Activated naive CD8-positive, alpha-beta T cell treated with anti-CD3 and anti-CD28 coated beads for 36 hours (primary cell): ENCODE measurements at regions not wholly inside any gene's neighbourhood (a gene's known extent, or its start where the extent isn't known, plus 50 kb on each side); places are given as distances from the start of the nearest gene placed in this dataset.

Experiments
- DNase-seq: peaks from one replicate; pipeline ENCODE4 v3.0.0; 2021
- H3K27ac Mint-ChIP-seq: one replicate; pipeline ENCODE4 v1.8.0; 2022; ENCODE audit warnings: mild to moderate bottlenecking, moderate library complexity, mixed read lengths
- H3K27me3 Mint-ChIP-seq: one replicate; pipeline ENCODE4 v1.8.0; 2022; ENCODE audit warnings: mild to moderate bottlenecking, mixed read lengths
- H3K36me3 Mint-ChIP-seq: one replicate; pipeline ENCODE4 v1.8.0; 2021; ENCODE audit warnings: mild to moderate bottlenecking, mixed read lengths
- H3K4me1 Mint-ChIP-seq: one replicate; pipeline ENCODE4 v1.8.0; 2021; ENCODE audit warnings: mixed read lengths
- H3K4me3 Mint-ChIP-seq: one replicate; pipeline ENCODE4 v1.8.0; 2022; ENCODE audit warnings: mild to moderate bottlenecking, moderate library complexity, mixed read lengths
- H3K9me3 Mint-ChIP-seq: one replicate; pipeline ENCODE4 v1.8.0; 2022; ENCODE audit warnings: mixed read lengths

DNA sequence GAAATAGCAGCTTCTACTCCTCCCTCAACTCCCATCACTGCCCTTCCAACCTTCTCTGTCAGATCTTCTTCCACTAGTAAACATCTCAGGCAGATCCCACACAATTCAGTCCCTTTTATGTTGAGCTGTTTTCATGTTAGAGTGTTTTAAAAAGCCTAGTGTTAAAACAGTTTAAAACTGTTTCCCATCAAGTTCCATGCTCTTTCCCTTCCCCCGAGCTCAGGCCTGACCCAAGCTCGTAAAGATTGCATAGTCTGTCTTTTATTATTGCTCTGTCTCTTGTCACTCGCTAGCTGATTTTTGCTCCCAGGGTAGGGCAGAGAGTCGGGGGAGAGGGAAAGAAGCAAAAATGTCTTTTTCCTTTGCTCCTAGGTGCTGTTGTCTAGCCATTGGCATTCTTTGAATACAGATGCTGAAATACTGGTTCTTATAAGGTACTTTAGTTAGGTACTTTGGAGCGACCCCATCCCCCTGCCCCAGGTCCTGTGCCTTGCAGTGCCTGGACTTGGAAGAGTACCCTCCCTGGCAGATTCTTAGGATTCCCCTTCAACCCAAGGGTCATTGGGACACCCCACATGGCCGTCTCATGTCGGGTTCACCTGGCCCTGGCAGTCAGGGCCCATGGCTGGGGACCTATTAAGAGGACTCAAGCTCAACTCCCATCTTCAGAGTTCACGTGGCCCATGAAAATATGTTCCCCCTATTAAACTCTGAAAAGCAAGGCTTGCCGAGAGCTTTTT, 101.2 kb upstream of the ARMC2 start:
- no peaks in the 10 kb centered on the region for H3K4me1 Mint-ChIP-seq
- H3K9me3 Mint-ChIP-seq = no peaks in the 10 kb centered on the region
- H3K27ac Mint-ChIP-seq = no peak overlapping the region
- no peaks in the 10 kb centered on the region for H3K36me3 Mint-ChIP-seq
- no peak for DNase-seq
- peaks cover 15% of the 10 kb centered on the region for H3K27me3 Mint-ChIP-seq
- H3K4me3 Mint-ChIP-seq = no peak overlapping the region

DNA sequence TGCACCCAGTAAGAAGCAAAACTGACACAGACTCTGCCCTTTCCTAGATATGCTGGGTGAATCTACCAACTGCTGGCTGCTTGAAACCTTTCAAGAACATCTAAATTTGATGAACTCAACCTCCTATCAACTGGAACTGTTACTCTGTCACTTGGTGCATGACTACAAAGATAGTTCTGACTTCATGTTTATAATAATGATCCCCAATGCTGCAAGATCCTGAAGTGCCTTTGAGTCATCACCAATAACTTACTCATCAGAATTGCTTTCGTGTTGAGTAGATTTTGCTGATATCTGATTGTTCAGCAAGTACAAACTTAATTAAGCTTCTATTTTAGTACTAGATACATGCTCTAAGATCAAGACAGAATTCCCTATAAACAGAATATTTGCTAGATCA, 100.2 kb upstream of the ARMC2 start:
- Mint-ChIP-seq H3K4me3 (no peak overlapping the region), H3K36me3 (no peaks in the 10 kb centered on the region), H3K9me3 (no peaks in the 10 kb centered on the region), H3K27ac (no peak overlapping the region), H3K4me1 (no peaks in the 10 kb centered on the region), H3K27me3 (peaks cover 15% of the 10 kb centered on the region)
- DNase-seq = no peak

GRCh38 chr6:108748959-108749358, 99.3 kb upstream of the ARMC2 start:
- H3K27ac Mint-ChIP-seq = no peak overlapping the region
- peaks cover 12% of the 10 kb centered on the region for H3K27me3 Mint-ChIP-seq
- no peaks in the 10 kb centered on the region for H3K4me1 Mint-ChIP-seq
- no peaks in the 10 kb centered on the region for H3K9me3 Mint-ChIP-seq
- H3K4me3 Mint-ChIP-seq = no peak overlapping the region
- no peak for DNase-seq
- no peaks in the 10 kb centered on the region for H3K36me3 Mint-ChIP-seq

DNA sequence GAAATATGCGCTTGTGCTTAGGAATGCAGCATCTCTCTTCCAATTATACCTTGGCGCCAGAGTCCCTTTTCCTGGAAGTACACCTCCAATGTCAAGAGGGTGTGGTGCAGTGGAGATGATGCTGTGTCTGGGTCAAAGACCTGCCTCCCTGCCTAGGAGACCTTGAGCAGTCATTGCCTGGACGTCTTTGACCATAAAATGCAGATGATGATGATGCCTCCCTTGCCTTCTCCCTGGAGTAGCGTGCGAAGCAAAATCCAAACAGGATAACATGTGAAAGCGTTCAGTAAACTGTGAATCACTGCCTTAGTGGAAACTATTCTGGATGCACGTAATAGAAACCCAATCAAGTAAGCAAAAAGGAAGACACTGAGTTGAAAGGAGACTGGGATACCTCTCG, 97.4 kb upstream of the ARMC2 start:
- Mint-ChIP-seq H3K4me1 (no peaks in the 10 kb centered on the region), H3K27ac (no peak overlapping the region), H3K27me3 (peaks cover 4% of the 10 kb centered on the region), H3K4me3 (no peak overlapping the region), H3K36me3 (no peaks in the 10 kb centered on the region), H3K9me3 (no peaks in the 10 kb centered on the region)
- DNase-seq = no peak

- H3K27ac Mint-ChIP-seq = no peak overlapping the region
- H3K9me3 Mint-ChIP-seq = no peaks in the 10 kb centered on the region
Measured at GRCh38 chr6:108751282-108751681, 96.9 kb upstream of the ARMC2 start.

DNA sequence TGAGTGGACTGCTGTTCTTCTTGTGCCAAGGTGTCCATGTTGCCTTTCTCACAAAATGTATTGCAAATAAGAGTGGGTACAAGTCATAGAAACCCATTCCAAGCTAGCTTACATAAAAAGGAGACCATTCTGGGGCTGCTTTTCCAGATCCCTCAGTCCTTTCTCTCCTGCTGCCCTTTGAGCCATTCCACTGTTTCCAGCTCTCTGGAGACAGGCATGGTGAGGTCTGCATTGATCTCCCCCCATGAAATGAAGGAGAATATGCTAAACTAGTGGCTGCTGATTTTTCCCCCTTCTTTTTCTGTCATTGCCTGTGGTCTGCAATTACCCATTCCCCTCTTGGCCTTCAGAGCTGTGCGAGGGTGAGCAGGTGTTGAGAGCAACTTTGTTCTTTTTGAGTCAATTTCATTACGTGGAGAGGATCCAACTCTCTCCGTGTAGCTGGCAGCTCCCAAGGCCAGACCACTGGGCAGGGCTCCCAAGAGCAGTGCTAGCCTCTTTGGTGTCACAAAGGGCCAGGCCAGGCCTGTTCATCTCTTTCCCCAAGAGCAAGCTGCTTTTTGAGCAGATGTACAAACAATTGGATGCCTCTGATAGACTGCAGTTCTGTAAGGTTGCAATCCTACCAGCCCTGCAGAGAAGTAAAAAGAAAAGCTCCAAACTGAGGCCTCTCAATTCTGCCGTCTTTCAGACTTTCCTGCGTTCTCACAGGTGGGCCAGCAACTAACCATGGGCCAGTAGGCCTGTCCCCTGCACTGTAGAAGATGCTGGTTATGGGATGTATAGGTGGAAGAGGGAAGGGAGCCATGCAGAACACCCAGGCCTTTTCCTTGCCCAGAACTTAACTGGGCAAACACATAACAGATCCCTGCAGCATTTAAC, 96.1 kb upstream of the ARMC2 start:
- Mint-ChIP-seq H3K36me3 (no peaks in the 10 kb centered on the region), H3K9me3 (no peaks in the 10 kb centered on the region), H3K4me3 (no peak overlapping the region), H3K27ac (no peak overlapping the region), H3K27me3 (peaks cover 4% of the 10 kb centered on the region), H3K4me1 (no peaks in the 10 kb centered on the region)
- no peak for DNase-seq

More at GRCh38 chr6:108751282-108751681, 96.9 kb upstream of the ARMC2 start:
- no peaks in the 10 kb centered on the region for H3K36me3 Mint-ChIP-seq
- H3K4me3 Mint-ChIP-seq = no peak overlapping the region
- peaks cover 4% of the 10 kb centered on the region for H3K27me3 Mint-ChIP-seq
- DNase-seq = no peak
- H3K4me1 Mint-ChIP-seq = no peaks in the 10 kb centered on the region

DNA sequence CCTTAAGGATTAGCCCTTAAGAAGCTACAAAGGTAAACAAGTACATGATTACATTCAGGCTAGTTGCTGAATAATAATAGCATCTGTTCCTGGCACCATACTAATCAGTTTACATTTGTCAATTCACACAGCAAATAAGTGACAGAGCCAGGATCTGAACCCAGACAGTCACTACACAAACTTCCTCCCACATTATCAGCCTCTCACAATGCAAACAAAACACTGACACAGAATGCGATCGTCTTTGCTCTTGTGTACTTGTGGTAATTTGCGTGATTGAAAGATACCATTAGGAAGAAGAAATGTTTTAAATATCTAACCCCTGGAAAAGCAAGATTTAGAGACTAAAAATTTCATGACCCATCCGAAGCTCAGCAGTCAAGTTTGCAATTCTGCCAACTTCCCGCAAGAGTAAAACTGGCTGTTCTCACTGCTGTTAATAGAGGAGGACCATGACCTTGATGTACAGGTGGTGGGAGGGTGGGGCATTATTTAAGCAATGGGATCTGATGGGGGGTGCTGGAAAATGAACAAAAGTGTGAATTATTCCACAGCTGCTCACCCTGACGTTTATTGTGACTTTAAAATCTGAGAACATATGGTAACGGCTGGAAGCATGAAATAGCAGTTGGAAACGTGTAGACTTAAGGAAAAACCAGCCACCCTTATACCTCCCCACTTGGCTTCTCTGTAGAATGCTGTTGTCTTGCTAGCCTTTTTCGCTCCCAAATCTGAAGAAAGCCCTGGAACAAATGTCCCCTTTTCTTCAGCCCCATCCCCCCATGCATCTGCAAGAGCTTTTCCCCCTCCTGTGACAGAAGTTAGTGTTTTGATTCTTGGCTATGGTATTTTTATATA, 95.3 kb upstream of the ARMC2 start:
- Mint-ChIP-seq H3K4me3 (no peak overlapping the region), H3K9me3 (no peaks in the 10 kb centered on the region), H3K4me1 (no peaks in the 10 kb centered on the region), H3K27ac (no peak overlapping the region), H3K36me3 (no peaks in the 10 kb centered on the region), H3K27me3 (no peaks in the 10 kb centered on the region)
- DNase-seq = no peak

- no peaks in the 10 kb centered on the region for H3K36me3 Mint-ChIP-seq
- H3K27ac Mint-ChIP-seq = no peak overlapping the region
Measured at GRCh38 chr6:108755257-108756240, 92.7 kb upstream of the ARMC2 start.

DNA sequence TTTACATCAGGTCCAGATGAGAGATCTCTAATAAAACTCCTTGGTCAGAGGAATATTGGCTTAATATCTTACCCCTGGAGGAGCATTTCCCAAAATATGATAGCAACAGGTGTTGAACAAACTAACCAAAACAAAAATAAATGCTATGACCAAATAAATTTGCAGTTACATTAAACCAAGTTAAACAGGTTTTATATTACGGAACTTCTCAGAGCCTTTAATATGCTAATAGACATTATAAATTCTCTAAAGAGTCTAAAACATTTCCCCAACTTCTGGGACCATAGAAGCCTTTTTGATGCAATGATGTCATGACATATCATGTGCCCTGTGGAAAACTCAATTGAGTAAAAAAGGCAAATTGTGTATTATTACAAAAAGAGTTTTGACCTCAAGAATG, 90.9 kb upstream of the ARMC2 start:
- peaks cover under 1% of the 10 kb centered on the region for H3K4me1 Mint-ChIP-seq
- H3K4me3 Mint-ChIP-seq = no peak overlapping the region
- H3K9me3 Mint-ChIP-seq = no peaks in the 10 kb centered on the region
- H3K27me3 Mint-ChIP-seq = no peaks in the 10 kb centered on the region
- DNase-seq = no peak
- no peaks in the 10 kb centered on the region for H3K36me3 Mint-ChIP-seq
- H3K27ac Mint-ChIP-seq = no peak overlapping the region

More at GRCh38 chr6:108755257-108756240, 92.7 kb upstream of the ARMC2 start:
- Mint-ChIP-seq H3K27me3 (no peaks in the 10 kb centered on the region), H3K4me3 (no peak overlapping the region), H3K4me1 (no peaks in the 10 kb centered on the region), H3K9me3 (no peaks in the 10 kb centered on the region)
- no peak for DNase-seq

DNA sequence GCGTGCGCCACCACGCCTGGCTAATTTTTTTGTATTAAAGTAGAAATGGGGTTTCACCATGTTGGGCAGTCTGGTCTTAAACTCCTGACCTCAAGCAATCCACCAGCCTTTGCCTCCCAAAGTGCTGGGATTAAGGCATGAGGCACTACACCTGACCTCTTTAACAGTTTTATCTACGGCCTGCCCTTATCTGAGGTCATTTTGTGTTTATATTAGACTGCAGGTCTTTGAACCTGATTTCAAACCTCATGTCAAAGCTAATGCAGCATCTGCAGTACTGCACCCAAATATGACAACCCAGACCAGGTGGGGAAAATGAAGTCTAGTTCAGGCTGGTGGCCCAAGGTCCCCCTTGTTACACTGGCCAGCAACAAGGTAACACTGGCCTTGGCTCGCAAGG, 89.3 kb upstream of the ARMC2 start:
- H3K27me3 Mint-ChIP-seq = no peaks in the 10 kb centered on the region
- H3K4me1 Mint-ChIP-seq = peaks cover 2% of the 10 kb centered on the region
- H3K4me3 Mint-ChIP-seq = no peak overlapping the region
- no peaks in the 10 kb centered on the region for H3K9me3 Mint-ChIP-seq
- H3K27ac Mint-ChIP-seq = no peak overlapping the region
- H3K36me3 Mint-ChIP-seq = no peaks in the 10 kb centered on the region
- DNase-seq = no peak

DNA sequence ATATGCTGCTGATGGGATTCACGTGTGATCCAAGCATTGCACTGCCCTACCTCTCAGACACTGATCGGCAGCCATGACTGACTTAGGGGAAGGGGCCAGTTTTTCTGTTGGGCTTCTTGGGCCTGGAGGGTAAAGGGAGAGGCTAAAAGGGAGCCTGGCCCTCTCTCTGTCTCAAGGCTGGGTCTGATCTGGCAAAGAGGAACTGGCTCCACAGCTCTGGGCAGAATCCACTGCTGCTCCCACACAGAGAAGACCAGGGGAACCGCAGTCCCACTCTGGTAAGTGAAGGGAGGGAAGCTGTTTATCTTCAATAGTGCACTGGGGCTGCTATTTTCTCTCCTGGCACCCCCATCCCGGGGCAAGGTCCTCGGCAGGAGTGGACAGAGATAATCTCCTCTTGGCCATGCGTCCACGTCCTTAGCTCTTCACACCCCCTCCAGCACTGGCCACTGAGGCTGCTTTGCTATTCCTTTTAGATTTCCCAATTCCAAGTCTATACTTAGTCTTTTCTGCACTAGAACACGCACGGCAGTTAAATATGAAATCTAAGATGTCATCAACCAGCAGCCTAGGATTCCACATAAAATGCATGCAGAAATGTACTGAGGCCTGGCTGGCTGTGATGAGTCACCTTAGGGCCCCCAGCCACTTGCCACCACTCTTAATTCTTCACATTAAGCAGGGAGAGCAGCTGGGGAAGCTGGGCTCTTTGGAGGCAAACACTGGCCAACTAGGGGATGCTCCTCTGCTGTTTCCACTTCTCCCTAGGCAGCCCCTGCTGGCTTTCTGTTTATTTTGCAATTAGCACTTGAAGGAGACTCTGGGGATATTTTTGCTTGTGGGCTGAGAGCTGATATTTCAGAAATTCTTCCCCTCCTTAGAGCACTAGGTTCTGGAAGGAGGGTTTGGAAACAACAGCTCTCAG, 87.8 kb upstream of the ARMC2 start:
- DNase-seq = no peak
- Mint-ChIP-seq H3K27me3 (no peaks in the 10 kb centered on the region), H3K36me3 (no peaks in the 10 kb centered on the region), H3K4me3 (no peak overlapping the region), H3K4me1 (peaks cover 2% of the 10 kb centered on the region), H3K27ac (no peak overlapping the region), H3K9me3 (no peaks in the 10 kb centered on the region)

DNA sequence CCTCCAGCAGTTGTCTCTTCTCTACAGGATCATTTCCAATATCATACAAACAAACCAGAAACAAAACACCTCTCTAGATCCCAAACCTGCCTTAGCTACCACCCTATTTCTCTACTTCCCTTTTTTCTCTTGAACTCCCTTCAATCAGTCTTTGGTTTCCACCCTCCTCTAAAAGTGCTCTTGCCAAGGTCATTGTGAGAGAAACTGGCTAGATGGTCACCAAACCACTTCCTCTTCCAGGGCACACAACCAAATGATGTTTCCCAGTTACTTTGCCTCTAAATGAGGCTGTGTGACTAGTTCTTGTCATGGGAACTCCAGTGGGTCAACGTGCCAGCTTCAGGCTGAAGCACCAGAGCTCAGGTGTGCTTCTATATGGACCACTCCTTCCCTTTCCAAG, 85.8 kb upstream of the ARMC2 start:
- no peak for DNase-seq
- no peaks in the 10 kb centered on the region for H3K27me3 Mint-ChIP-seq
- H3K9me3 Mint-ChIP-seq = no peaks in the 10 kb centered on the region
- H3K4me1 Mint-ChIP-seq = peaks cover 3% of the 10 kb centered on the region
- H3K27ac Mint-ChIP-seq = no peak overlapping the region
- no peaks in the 10 kb centered on the region for H3K36me3 Mint-ChIP-seq
- H3K4me3 Mint-ChIP-seq = no peak overlapping the region

DNA sequence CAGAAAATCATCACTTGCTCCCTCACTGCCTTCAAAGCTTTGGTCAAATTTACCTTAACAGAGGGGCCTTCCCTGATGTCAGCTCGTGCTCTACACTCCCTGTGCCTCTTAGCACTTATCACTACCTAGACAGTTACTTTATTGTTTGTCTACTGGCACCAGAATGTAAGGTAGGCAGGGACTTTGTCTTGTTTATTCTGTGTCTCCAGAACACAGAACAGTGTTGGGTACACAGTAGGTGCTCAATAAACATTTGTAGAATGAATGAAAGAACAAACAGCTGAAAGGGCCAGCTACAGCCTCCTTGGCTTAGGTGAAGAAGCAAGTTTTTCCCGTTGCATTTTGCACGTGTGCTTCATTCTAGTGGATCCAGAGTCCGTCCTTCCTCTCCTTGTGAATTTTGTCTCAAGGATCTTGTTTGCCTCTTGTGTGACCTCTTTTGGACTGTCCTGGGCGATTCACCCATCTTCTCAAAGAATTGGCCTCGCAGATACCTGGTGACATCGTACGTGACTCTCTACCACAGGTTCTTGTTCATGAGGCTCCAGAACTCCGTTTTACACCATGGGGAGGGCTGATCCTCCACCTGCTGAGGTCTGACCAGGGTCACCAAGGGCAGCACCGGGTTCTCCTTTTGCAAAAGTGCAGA, 84.2 kb upstream of the ARMC2 start:
- H3K27me3 Mint-ChIP-seq = no peaks in the 10 kb centered on the region
- no peak overlapping the region for H3K4me3 Mint-ChIP-seq
- H3K4me1 Mint-ChIP-seq = peaks cover 7% of the 10 kb centered on the region
- no peaks in the 10 kb centered on the region for H3K9me3 Mint-ChIP-seq
- H3K27ac Mint-ChIP-seq = no peak overlapping the region
- DNase-seq = no peak
- H3K36me3 Mint-ChIP-seq = no peaks in the 10 kb centered on the region
